G401 (cell line): ENCODE measurements at regions not wholly inside any gene's neighbourhood (a gene's known extent, or its start where the extent isn't known, plus 50 kb on each side); places are given as distances from the start of the nearest gene placed in this dataset.

Experiments used
- DNase-seq: peaks from one replicate; pipeline ENCODE4 v3.0.0-alpha.2; 2015; ENCODE audit warnings: low spot score
- in situ Hi-C: cut with HindIII; loops from 2 replicates; pipeline ENCODE4 v1.10.0; 2016; ENCODE audit warnings: low sequenced_read_pairs, mixed read lengths

- DNase-seq: no peak
- in situ Hi-C loops: no loop called here
Observed at GRCh38 chr17:53420035-53420641, 402.6 kb upstream of the KIF2B start.

GRCh38 chr17:53409588-53409987 lies 413.1 kb upstream of the KIF2B start:
- in situ Hi-C loops: no loop called here
- DNase-seq: no peak

- DNase-seq: no peak
- in situ Hi-C loops: no loop called here
Observed at GRCh38 chr17:53406907-53407306, 415.8 kb upstream of the KIF2B start.

GRCh38 chr17:53391197-53391596 lies 431.5 kb upstream of the KIF2B start:
- in situ Hi-C loops: no loop called here
- DNase-seq: no peak

- in situ Hi-C loops: no loop called here
- DNase-seq: no peak
Observed at GRCh38 chr17:53390575-53390974, 432.2 kb upstream of the KIF2B start.

GRCh38 chr17:53387745-53388144 lies 435.0 kb upstream of the KIF2B start:
- DNase-seq: no peak
- in situ Hi-C loops: no loop called here

GRCh38 chr17:53353919-53354351 lies 468.8 kb upstream of the KIF2B start:
- peak; percentile 78 for DNase-seq
- in situ Hi-C loops: no loop called here

- no peak for DNase-seq
- in situ Hi-C loops: no loop called here
Observed at GRCh38 chr17:53344778-53345177, 477.9 kb upstream of the KIF2B start.

- in situ Hi-C loops: no loop called here
- DNase-seq: no peak
Observed at GRCh38 chr17:53336281-53336680, 486.4 kb upstream of the KIF2B start.

- no peak for DNase-seq
- in situ Hi-C loops: no loop called here
Observed at GRCh38 chr17:53335443-53335842, 487.3 kb upstream of the KIF2B start.

- in situ Hi-C loops: no loop called here
- no peak for DNase-seq
Observed at GRCh38 chr17:53330756-53331155, 492.0 kb upstream of the KIF2B start.

- DNase-seq: no peak
- in situ Hi-C loops: no loop called here
Observed at GRCh38 chr17:53321651-53322050, 501.1 kb upstream of the KIF2B start.

GRCh38 chr17:53319947-53320346 lies 502.8 kb upstream of the KIF2B start:
- DNase-seq: no peak
- in situ Hi-C loops: no loop called here

GRCh38 chr17:53316988-53317387 lies 505.7 kb upstream of the KIF2B start:
- DNase-seq: no peak
- in situ Hi-C loops: no loop called here

GRCh38 chr17:53316073-53316472 lies 506.7 kb upstream of the KIF2B start:
- no peak for DNase-seq
- in situ Hi-C loops: no loop called here

GRCh38 chr17:53314521-53314920 lies 508.2 kb upstream of the KIF2B start:
- no peak for DNase-seq
- in situ Hi-C loops: no loop called here

- in situ Hi-C loops: no loop called here
- no peak for DNase-seq
Observed at GRCh38 chr17:53313746-53314145, 509.0 kb upstream of the KIF2B start.

- DNase-seq: no peak
- in situ Hi-C loops: no loop called here
Observed at GRCh38 chr17:53278466-53278865, 544.3 kb upstream of the KIF2B start.

- DNase-seq: no peak
- in situ Hi-C loops: no loop called here
Observed at GRCh38 chr17:53273126-53273525, 549.6 kb upstream of the KIF2B start.

GRCh38 chr17:53270936-53271335 lies 551.8 kb upstream of the KIF2B start:
- DNase-seq: no peak
- in situ Hi-C loops: no loop called here

GRCh38 chr17:53264730-53265129 lies 558.0 kb upstream of the KIF2B start:
- DNase-seq: no peak
- in situ Hi-C loops: no loop called here
